Sigmoid colon (tissue), 6 donors: ENCODE measurements at regions not wholly inside any gene's neighbourhood (a gene's known extent, or its start where the extent isn't known, plus 50 kb on each side); places are given as distances from the start of the nearest gene placed in this dataset.

Experiments used
- DNase-seq: peaks from one replicate; pipeline ENCODE4 v3.0.0-alpha.2; 2019
- H3K27ac ChIP-seq, 4 donors: fragments of 200-600 bp; sonication (generic); one replicate each; pipeline ENCODE4 v1.5.1; 2016 to 2019; ENCODE audit warnings: mild to moderate bottlenecking in 1 of 4
- H3K27me3 ChIP-seq, 3 donors: fragments of 200-600 bp; sonication (generic); one replicate each; pipeline ENCODE4 v1.5.1; 2019; ENCODE audit warnings: mild to moderate bottlenecking in 1 of 3
- H3K36me3 ChIP-seq, 4 donors: fragments of 200-600 bp; sonication (generic); one replicate each; pipeline ENCODE4 v1.5.1; 2016 to 2019
- H3K4me1 ChIP-seq, 4 donors: fragments of 200-600 bp; sonication (generic); one replicate each; pipeline ENCODE4 v1.5.1; 2017 to 2019
- H3K4me3 ChIP-seq, 4 donors: fragments of 200-600 bp; sonication (generic); one replicate each; pipeline ENCODE4 v1.5.1; 2017 to 2019; ENCODE audit warnings: mild to moderate bottlenecking in 2 of 4, moderate library complexity in 1 of 4
- H3K9me3 ChIP-seq, 4 donors: fragments of 200-600 bp in 3 of 4; sonication (generic) in 3 of 4; one replicate each; pipeline versions ENCODE4 v1.5.1 to v1.6.1; 2013 to 2019
- EP300 ChIP-seq, 4 donors: sonication (generic); formaldehyde crosslinking; IDR thresholded peaks; one replicate each; pipeline ENCODE4 v1.6.1; 2017; ENCODE audit warnings: antibody characterized with exemption in 4 of 4
- POLR2A ChIP-seq, 2 donors: fragments of 450-650 bp; IDR thresholded peaks; one replicate each; pipeline ENCODE4 v1.6.1; 2016; ENCODE audit warnings: antibody characterized with exemption in 2 of 2, mild to moderate bottlenecking in 2 of 2, moderate library complexity in 2 of 2
- POLR2AphosphoS5 ChIP-seq, 4 donors: sonication (generic); formaldehyde crosslinking; IDR thresholded peaks; one replicate each; pipeline ENCODE4 v1.6.1; 2017; ENCODE audit warnings: antibody characterized with exemption in 4 of 4
- WGBS, 2 donors: extraction: QIAGEN DNeasy Blood & Tissue Kit; methylation state at CpG; one replicate each; pipeline ENCODE4 v1.1.7; 2013; 5-methylcytosine and 5-hydroxymethylcytosine counted together
- intact Hi-C: fragments of 100-400 bp; cut with DNase I; formaldehyde crosslinking; loops from one replicate; pipeline ENCODE4 v1.15.1; 2023
- TF ChIP-seq, protein P1 (sequence below), 4 experiments: fragments of 450-650 bp in 3 of 4; fragments of 200-600 bp in 1 of 4; IDR thresholded peaks; one replicate each; pipeline ENCODE4 v1.5.1; 2016 to 2019; ENCODE audit warnings: antibody characterized with exemption in 4 of 4, mild to moderate bottlenecking in 3 of 4, moderate library complexity in 2 of 4
- donor health status: healthy with polysubstance abuse.
- donor health status: healthy.

DNA sequence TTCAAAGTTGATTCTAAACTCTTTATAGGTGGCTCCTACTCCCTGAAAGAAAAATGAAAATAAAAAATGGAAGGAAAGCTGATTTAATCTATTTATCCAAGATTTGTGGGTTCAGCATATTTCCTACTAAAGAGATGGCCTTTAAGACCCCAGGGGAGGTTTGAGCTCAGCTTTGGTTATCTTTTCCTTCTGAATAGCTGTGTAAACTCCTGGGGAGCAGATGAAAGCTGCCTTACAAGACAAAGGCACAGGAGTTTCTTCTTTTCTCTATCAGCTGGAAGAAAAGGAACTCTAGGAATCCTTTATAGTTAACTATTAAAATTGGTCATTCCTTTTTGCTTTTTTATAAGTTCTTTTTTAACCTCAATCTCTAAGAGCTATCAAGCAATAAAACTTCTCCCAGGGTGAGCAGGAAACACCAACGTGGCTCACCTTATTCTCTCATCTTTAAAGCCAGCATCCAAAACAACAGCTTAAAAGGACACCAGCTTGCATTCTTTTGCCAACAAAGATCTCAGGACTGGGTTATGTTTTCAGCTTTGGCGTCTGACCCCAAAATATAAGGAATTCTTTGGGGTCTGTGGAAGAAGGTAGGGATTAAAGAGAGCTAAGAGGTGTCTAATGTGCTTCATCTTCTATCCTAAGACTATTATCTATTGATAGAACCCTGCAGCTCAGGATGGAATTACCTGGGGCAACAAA is 371.7 kb upstream of the KITLG start:
- no peak overlapping the region for H3K27ac ChIP-seq
- H3K4me1 ChIP-seq = peaks cover 0 to 5% (median 3%) of the 10 kb centered on the region in 4 donors
- no peaks in the 10 kb centered on the region for H3K9me3 ChIP-seq
- TF ChIP-seq POLR2AphosphoS5 (IDR thresholded peaks at IDR 0.05) (no peak), EP300 (IDR thresholded peaks at IDR 0.05) (no peak), POLR2A (IDR thresholded peaks at IDR 0.05) (no peak)
- TF ChIP-seq, protein P1, sequence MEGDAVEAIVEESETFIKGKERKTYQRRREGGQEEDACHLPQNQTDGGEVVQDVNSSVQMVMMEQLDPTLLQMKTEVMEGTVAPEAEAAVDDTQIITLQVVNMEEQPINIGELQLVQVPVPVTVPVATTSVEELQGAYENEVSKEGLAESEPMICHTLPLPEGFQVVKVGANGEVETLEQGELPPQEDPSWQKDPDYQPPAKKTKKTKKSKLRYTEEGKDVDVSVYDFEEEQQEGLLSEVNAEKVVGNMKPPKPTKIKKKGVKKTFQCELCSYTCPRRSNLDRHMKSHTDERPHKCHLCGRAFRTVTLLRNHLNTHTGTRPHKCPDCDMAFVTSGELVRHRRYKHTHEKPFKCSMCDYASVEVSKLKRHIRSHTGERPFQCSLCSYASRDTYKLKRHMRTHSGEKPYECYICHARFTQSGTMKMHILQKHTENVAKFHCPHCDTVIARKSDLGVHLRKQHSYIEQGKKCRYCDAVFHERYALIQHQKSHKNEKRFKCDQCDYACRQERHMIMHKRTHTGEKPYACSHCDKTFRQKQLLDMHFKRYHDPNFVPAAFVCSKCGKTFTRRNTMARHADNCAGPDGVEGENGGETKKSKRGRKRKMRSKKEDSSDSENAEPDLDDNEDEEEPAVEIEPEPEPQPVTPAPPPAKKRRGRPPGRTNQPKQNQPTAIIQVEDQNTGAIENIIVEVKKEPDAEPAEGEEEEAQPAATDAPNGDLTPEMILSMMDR (IDR thresholded peaks at IDR 0.05) = no peak
- H3K4me3 ChIP-seq = no peak overlapping the region
- H3K36me3 ChIP-seq = no peaks in the 10 kb centered on the region
- DNase-seq = no peak
- WGBS, 2 donors = 24 to 41% methylated on average over 2 of the region's 2 CpGs
- H3K27me3 ChIP-seq = no peaks in the 10 kb centered on the region
- intact Hi-C loops = no loop called here

DNA sequence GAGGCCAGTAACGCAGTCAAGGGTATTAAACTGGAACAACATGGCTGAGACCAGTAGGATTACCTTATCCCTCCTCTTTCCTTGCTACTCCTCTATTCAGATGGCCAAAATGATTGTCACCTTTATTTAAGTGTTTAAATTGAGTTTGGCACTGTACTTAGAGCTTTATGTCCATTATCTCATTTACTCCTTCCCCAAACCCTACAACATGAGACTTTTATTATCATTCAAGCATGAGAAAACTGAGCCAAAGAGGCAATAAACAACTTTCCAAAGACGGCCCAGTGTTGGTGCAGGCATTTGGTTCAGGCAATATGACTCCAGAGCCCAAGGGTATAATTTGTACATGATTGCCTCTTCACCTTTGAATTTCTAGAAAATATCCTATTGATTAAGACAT is 370.9 kb upstream of the KITLG start:
- intact Hi-C loops = no loop called here
- 25 to 57% methylated on average over 2 of the region's 2 CpGs for WGBS, 2 donors
- Histone ChIP-seq H3K36me3 (no peaks in the 10 kb centered on the region), H3K27me3 (no peaks in the 10 kb centered on the region), H3K9me3 (no peaks in the 10 kb centered on the region), H3K4me1 (peaks cover 0 to 13% (median 11%) of the 10 kb centered on the region in 4 donors), H3K4me3 (no peak overlapping the region), H3K27ac (no peak overlapping the region)
- no peak for DNase-seq
- no peak for TF ChIP-seq EP300 (IDR thresholded peaks at IDR 0.05)
- TF ChIP-seq POLR2A (IDR thresholded peaks at IDR 0.05) = no peak
- TF ChIP-seq POLR2AphosphoS5 (IDR thresholded peaks at IDR 0.05) = no peak
- TF ChIP-seq, protein P1 (IDR thresholded peaks at IDR 0.05) = no peak

DNA sequence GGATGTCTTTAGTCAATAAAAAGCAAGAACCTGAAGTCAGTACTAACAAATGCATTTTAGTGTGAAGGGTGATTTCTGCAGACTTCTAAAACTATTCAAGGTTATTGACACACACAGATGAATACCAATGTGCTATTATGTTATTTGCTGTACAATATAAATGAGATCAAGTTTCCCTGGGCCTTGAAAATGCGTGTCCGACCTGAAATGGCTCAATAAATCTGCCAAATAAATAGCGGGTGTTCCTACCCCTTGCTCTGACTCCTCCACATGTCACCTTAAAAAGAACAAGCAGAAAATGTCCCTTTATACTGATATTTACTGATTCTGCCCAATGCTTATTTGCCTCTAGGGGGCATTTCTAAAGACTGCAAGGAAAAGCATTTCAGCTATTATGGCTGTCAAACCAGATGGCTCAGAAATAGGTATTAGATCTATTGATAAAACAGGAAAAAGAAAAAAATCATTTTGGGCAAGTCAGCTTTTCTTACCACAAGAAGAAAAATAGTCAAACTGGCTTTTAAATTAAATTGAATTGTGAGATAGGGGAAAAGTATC is 367.3 kb upstream of the KITLG start:
- no peaks in the 10 kb centered on the region for H3K27me3 ChIP-seq
- no peaks in the 10 kb centered on the region for H3K36me3 ChIP-seq
- DNase-seq = no peak
- no peak overlapping the region for H3K4me3 ChIP-seq
- 63 to 81% methylated on average over 3 of the region's 3 CpGs for WGBS, 2 donors
- peaks cover 0 to 16% (median 13%) of the 10 kb centered on the region in 4 donors for H3K4me1 ChIP-seq
- no peaks in the 10 kb centered on the region for H3K9me3 ChIP-seq
- TF ChIP-seq POLR2AphosphoS5 (IDR thresholded peaks at IDR 0.05) (no peak), EP300 (IDR thresholded peaks at IDR 0.05) (no peak), POLR2A (IDR thresholded peaks at IDR 0.05) (no peak)
- TF ChIP-seq, protein P1 (IDR thresholded peaks at IDR 0.05) = no peak
- no peak overlapping the region for H3K27ac ChIP-seq
- intact Hi-C loops = no loop called here

DNA sequence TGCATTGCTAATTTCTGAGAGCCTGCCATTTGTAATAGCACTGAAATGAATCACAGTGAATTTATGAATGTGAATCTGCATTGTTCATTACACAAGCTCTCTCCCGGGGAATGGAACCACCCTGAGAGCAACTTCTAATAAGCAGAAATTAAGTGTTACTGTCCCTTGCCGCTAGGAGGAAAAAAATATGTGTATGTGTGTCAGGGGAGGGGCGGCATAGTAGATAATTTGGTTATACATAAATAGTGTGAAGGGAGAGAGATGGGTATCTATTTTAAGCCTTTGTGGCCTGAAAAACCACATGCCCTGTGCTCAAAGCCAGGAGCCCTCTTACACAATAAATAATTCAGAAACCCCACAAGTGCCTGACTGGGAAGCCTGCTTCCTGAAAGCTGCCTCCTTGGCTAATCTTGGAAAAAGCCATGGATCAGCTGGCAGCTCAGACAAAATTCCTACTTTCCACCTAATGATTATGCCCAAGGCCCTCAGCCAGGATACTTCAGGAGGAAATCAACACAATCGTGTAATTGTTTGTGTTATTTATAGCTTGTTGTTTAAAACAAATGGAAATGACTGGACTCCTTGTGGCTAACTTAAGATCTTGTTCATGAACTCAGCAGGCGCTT is 366.2 kb upstream of the KITLG start:
- 45 to 79% methylated on average over 5 of the region's 5 CpGs for WGBS, 2 donors
- H3K36me3 ChIP-seq = no peaks in the 10 kb centered on the region
- no peak overlapping the region for H3K4me3 ChIP-seq
- H3K4me1 ChIP-seq = peaks cover 0 to 16% (median 13%) of the 10 kb centered on the region in 4 donors
- H3K9me3 ChIP-seq = no peaks in the 10 kb centered on the region
- peak overlapping the region in 3 of 4 donors; percentile 31 to 33 (median 33) for H3K27ac ChIP-seq
- TF ChIP-seq POLR2AphosphoS5 (IDR thresholded peaks at IDR 0.05) (peak in 2 of 4 donors; percentile 9 to 13), EP300 (IDR thresholded peaks at IDR 0.05) (no peak)
- H3K27me3 ChIP-seq = no peaks in the 10 kb centered on the region
- no peak for DNase-seq
- intact Hi-C loops = no loop called here

DNA sequence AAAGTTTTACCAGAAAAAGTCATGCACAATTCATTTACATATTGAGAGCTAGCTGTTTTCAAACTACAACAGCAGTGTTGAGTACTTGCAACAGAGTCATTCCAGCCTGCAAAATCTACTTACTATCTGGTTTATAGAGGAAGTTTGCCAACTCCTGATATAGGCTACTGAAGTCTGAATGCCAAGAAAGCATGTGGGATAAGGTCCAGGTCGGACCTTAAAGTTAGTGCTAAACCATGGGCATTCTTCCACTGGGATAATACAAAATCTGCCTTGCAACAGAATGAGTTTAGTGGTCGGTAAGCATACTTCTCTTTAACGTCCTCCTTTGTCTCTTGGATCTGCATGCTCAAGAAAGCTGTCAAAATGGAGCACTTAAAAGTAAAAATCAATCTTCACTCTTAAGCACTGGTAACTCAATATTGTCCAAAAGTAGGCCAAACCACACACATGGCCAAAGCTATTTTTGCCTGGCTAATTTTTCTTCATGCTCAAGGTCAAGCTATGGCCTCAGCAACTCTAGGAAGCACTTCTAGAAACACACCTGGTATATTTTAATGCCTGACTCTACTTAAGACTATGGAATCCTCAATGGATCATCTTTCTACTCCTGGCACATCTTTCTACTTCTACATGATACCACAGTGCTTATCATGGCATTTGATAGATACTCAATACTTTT is 364.9 kb upstream of the KITLG start:
- H3K27me3 ChIP-seq = no peaks in the 10 kb centered on the region
- peaks cover 0 to 16% (median 13%) of the 10 kb centered on the region in 4 donors for H3K4me1 ChIP-seq
- TF ChIP-seq, protein P1 (IDR thresholded peaks at IDR 0.05) = no peak
- TF ChIP-seq EP300 (IDR thresholded peaks at IDR 0.05) (no peak), POLR2A (IDR thresholded peaks at IDR 0.05) (no peak), POLR2AphosphoS5 (IDR thresholded peaks at IDR 0.05) (no peak)

More for the DNA sequence above, 364.9 kb upstream of the KITLG start:
- no peaks in the 10 kb centered on the region for H3K9me3 ChIP-seq
- no peak overlapping the region for H3K4me3 ChIP-seq
- no peak overlapping the region for H3K27ac ChIP-seq
- intact Hi-C loops = no loop called here
- 68 to 86% methylated on average over 3 of the region's 3 CpGs for WGBS, 2 donors
- no peak for DNase-seq
- no peaks in the 10 kb centered on the region for H3K36me3 ChIP-seq
